Spleen (tissue), 7 donors: ENCODE measurements at regions not wholly inside any gene's neighbourhood (a gene's known extent, or its start where the extent isn't known, plus 50 kb on each side); places are given as distances from the start of the nearest gene placed in this dataset.
"Not testable (repeated sequence)": the region's sequence is repeated elsewhere in the genome, so short reads cannot be mapped to it uniquely, and the experiment has no call there.

ENCODE experiments used
- CTCF ChIP-seq, 11 experiments: fragments of 200-600 bp in 7 of 11; fragments of 450-650 bp in 4 of 11; sonication (generic) in 4 of 11; IDR thresholded peaks in 8 of 11; conservative IDR thresholded peaks in 3 of 11; 1 replicate in 7 of 11; 2 replicates in 4 of 11; pipeline versions ENCODE4 v1.4.0 to v1.8.0; 2016 to 2021; ENCODE audit warnings: antibody characterized with exemption in 11 of 11, inconsistent platforms in 4 of 11, mild to moderate bottlenecking in 1 of 11
- POLR2A ChIP-seq, 3 donors: fragments of 450-650 bp; IDR thresholded peaks; one replicate each; pipeline ENCODE4 v1.5.1; 2017; ENCODE audit warnings: antibody characterized with exemption in 3 of 3, mild to moderate bottlenecking in 1 of 3
- POLR2AphosphoS5 ChIP-seq, 3 donors: sonication (generic); formaldehyde crosslinking; IDR thresholded peaks; one replicate each; pipeline ENCODE4 v1.5.1; 2017; ENCODE audit warnings: antibody characterized with exemption in 3 of 3
- donor health status: DM: no; HTN: no; CAD: no; lungs with moderate emphysema.
- donor health status: DM: no; HTN: no; CAD: no.
- donor health status: DM: no; HTN: no; CAD: no.

- not testable (repeated sequence) for TF ChIP-seq POLR2A (IDR thresholded peaks at IDR 0.05); POLR2AphosphoS5 (IDR thresholded peaks at IDR 0.05); CTCF (IDR thresholded peaks at IDR 0.05 in 8 of 11, conservative IDR thresholded peaks at IDR 0.05 in 3 of 11)
Observed at GRCh38 chr15:21108384-21108783, 242.3 kb upstream of the POTEB2 start.
